ENCODE measurements at regions not wholly inside any gene's neighbourhood (a gene's known extent, or its start where the extent isn't known, plus 50 kb on each side); places are given as distances from the start of the nearest gene placed in this dataset.
A peak's percentile ranks its signal among the peaks of the same experiment; 100 is the strongest.
"Not testable (repeated sequence)": the region's sequence is repeated elsewhere in the genome, so short reads cannot be mapped to it uniquely, and the experiment has no call there.

GRCh38 chr10:53521046-53521445 lies 748.5 kb upstream of the MBL2 start:
- DNase-seq, result no peak

DNA sequence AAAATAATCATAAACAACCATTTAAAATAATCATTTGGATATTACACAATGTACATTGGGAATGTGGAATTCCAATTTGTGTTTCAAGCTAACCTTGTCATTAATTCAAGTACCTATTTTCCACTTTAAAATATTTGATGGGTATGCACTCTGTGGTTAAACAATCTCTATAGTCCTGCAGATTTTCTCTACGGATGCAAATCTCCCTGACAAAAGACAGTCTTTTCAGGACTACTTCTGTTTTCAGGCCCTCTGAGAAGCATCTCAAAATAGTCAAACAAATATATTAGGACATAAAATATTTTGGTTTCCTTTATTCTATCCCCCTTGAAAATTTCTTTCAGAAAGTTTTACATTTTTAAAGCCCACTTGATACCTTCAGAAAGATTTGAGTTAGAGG lies 735.6 kb upstream of the MBL2 start:
- no peak for DNase-seq

GRCh38 chr10:53504492-53504891 lies 731.9 kb upstream of the MBL2 start:
- not testable (repeated sequence) for DNase-seq

DNA sequence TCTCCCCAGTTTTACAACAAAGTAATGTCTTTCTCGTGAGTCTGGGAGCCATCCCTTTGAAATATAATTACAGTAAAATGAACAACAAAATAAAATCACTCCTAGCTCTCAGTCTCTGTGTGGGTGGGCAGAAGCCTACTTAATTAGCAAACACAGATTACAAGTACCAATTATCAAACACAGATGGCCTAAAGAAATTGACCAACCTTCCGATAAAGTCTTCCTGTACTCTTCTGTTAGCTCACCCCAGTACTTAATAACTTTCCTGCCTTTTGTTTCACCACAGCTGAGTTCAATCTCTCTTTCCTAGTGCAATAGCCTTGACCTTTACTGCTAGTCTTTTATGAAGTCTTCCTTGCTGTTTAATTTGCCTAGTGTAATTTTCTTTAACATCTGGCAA lies 719.2 kb upstream of the MBL2 start:
- no peak for DNase-seq

DNA sequence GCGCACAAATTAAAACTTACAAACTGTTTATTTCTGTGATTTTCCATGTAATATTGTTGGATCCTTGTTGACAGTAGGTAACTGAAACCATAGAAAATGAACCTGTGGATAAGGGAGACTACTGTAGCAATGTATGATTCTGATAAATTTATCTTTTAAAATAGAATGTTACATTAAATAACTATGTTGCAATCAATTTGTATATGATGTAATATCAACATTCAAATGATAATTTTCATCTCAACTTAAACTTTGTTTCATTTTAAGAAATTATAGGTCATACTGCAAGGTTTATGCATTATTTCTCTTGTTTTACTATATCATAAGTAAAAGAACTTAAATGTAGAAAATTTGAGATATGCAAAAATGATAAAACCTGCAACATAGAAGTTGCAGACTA lies 718.0 kb upstream of the MBL2 start:
- no peak for DNase-seq

DNA sequence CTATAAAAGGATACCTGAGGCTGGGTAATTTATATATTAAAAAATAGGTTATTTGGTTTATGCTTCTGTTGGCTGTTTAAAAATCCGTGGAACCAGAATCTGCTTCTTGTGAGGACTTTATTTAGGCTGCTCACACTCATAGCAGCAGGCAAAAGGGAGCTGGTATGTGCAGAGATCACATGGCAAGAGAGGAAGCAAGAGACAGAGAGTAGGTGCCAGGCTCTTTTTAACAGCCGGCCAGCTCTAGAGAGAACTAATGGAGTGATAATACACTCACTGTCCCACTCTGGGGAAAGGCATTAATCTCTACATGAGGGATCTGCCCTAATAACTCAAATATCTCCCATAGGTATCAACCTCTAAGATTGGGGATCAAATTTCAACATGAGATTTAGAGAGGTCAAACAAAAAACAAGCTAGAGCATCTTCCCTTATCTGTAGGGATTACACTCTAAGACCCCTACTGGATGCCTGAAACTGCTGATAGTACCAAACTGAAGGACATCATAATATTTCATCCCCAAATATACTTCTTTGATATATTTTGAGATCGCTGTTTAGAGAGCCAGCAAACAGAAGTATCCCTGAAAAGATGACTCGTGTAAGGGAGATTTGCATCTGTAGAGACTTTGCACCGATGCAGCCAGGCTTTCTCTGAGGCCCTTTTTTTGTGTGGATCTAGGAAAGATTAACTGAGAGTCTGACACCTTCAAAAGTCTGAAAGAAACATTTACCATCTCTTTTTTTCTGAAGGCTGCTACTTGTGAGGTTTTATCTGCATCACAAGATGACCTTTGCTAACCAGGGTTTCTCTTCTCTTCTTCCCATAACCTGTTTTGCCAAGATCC lies 717.0 kb upstream of the MBL2 start:
- no peak for DNase-seq

- DNase-seq, result no peak
These were observed 714.7 kb upstream of the MBL2 start for GRCh38 chr10:53487019-53487983.

DNA sequence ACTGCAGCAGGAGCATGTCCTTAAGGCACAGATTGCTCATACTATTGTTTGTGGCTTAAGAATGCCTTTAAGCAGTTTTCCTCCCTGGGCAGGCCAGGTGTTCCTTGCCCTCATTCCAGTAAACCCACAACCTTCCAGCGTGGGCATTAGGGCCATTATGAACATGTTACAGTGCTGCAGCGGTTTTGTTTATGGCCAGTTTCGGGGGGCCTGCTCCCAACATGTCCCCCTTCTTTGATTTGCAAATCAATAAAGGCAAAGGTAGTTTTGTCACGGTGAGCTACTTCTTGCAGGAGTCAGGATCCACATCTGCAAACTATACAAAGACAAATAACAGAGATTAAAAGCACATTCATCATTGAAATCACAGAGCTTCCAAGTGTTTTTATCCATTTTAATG lies 712.8 kb upstream of the MBL2 start:
- not testable (repeated sequence) for DNase-seq

GRCh38 chr10:53479365-53479764 lies 706.8 kb upstream of the MBL2 start:
- DNase-seq, result no peak

DNA sequence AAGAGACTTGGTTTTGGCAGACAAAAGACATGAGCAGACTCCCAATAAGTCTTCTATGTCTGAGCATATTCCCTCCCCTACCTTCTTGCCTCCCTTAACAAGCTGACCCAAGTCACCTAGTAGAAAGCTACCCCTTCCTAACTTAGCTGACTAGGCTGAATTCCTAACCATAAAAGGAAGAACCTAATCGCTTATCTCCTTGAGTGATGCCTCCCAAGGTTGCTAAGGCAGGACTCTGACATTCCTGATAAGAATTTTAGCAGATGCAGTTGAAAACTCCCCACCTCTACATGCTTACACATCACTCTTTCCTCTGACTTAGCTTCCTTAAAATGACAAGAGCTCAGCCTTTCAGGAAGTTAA lies 704.7 kb upstream of the MBL2 start:
- peak; percentile 18 for DNase-seq

- DNase-seq, result no peak
These were observed 704.2 kb upstream of the MBL2 start for GRCh38 chr10:53476650-53477312.

DNA sequence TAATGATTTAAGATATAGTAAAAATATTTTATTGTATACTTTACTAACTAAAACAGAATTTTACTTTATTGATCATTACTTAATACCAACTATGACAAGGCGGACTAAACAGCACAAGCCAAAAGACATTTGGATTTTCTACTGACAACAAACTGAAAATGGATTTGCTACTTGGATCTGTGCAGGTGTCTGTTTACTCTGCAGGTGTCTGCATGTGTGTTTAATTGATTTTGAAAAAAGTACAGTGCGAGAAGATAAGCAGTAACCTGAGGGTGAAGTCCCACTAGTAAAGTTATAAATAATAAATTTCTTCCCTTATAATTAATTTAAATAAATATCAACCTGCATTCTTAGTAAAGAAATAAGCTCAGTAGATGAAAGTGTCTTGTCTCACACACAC lies 696.8 kb upstream of the MBL2 start:
- no peak for DNase-seq

DNA sequence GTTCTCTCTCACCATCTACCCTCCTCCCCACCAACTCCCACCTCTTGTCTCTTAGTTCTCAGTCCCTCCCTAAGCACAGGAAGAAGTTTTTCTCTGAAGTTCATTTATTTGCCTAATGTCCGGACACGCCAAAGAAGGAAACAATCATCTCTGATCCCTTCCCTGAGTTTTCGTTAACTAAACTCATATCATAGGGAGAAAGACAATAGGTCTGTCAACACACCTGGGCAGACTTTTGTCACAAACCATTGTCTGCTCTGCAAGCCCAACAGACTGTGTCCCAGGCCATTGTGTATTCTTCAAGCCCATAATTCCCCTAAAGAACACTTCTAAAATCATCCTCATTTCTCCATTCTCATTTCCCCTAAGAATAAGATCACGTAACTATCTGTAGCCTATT lies 691.0 kb upstream of the MBL2 start:
- DNase-seq, result no peak

- no peak for DNase-seq
These were observed 685.4 kb upstream of the MBL2 start for GRCh38 chr10:53458007-53458406.

- DNase-seq, result no peak
These were observed 680.6 kb upstream of the MBL2 start for GRCh38 chr10:53453196-53453595.

DNA sequence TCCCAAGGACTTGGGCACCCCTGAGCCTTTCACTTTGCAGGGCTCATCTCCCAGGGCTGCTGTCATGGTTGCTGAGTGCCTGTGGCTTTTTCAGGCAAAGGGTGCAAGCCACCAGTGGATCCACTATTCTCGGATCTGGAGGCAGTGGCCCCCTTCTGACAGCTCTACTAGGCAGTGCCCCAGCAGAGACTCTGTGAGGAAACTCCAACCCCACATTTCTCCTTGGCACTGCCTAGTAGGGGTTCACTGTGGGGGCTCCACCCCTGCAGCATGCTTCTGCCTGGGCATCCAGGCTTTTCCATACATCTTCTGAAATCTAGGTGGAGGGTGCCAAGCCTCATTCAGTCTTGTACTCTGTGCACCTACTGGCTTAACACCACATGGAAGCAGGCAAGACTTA lies 675.0 kb upstream of the MBL2 start:
- DNase-seq, result no peak

- DNase-seq, result no peak
These were observed 669.3 kb upstream of the MBL2 start for GRCh38 chr10:53441843-53442242.

GRCh38 chr10:53440601-53441000 lies 668.0 kb upstream of the MBL2 start:
- DNase-seq, result no peak

- DNase-seq, result not testable (repeated sequence)
These were observed 666.5 kb upstream of the MBL2 start for GRCh38 chr10:53439075-53439474.

DNA sequence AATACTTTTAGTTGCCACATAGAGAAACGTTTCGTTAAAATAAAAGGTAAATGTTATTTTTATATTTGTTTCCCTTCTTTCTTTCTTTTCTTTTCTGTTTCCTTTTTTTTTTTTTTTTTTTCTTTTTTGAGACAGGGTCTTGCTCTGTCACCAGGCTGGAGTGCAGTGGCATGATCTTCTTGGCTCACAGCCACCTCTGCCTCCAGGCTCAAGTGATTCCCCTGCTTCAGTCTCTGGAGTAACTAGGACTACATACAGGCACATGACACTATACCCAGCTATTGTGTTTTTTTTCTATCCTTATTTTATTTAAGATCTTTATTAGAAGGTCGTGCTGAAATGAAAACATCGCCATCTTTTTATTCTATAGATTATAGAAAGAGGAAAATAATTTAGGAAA lies 661.8 kb upstream of the MBL2 start:
- no peak for DNase-seq

DNA sequence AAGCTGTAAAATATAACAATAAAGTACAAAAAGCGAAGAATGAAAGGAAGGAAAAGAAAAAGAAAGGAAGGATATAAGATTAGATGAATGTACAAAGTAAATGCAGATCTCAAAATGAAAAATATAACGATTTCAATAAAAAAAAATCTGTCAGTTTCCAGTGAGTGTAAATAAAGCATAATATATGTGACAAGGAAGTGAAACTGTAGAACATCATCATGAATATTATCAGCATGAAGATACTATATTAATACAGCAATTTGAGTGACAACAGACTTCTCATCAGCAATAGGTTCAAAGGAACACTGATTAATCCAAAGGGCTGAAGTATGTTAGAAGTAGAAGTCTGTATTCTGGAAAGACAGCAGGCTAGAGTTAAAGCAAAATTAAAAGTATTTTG lies 659.5 kb upstream of the MBL2 start:
- DNase-seq, result no peak

DNA sequence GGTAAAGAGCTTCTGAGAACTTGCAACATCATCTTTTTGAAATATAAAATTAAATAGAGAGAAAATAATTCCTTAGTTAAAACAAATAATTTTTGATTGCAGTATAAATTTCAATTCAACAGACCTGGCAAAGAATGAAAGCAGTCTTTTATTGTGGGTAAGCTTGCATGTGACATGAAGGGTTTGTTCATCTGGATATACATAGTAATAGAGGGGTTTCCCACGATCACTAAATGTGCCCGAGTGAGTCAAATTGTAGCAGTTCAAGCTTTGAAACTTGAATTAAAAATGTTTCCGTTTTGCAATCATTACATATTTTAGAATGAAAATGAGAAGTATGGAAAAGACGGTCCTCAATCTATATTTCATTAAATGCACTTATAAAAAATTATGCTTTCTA lies 658.4 kb upstream of the MBL2 start:
- DNase-seq, result no peak

GRCh38 chr10:53430127-53430891 lies 657.7 kb upstream of the MBL2 start:
- DNase-seq, result no peak
